Right lobe of liver (tissue), 6 donors: ENCODE measurements at regions not wholly inside any gene's neighbourhood (a gene's known extent, or its start where the extent isn't known, plus 50 kb on each side); places are given as distances from the start of the nearest gene placed in this dataset.
"Not testable (repeated sequence)": the region's sequence is repeated elsewhere in the genome, so short reads cannot be mapped to it uniquely, and the experiment has no call there.

Experiments used
- ATAC-seq, 4 donors: fragments of 200-7000 bp; cut with Tn5 transposase; one replicate each; pipeline ENCODE4 v1.9.1; 2020; ENCODE audit warnings: mild to moderate bottlenecking in 4 of 4, moderate library complexity in 4 of 4
- DNase-seq, 3 donors: peaks; one replicate each; pipeline ENCODE4 v3.0.0-alpha.2; 2020
- H3K27ac ChIP-seq, 3 donors: fragments of 200-600 bp; one replicate each; pipeline ENCODE4 v1.8.0; 2022
- H3K27me3 ChIP-seq, 2 donors: fragments of 200-600 bp; one replicate each; pipeline ENCODE4 v1.8.0; 2022
- H3K36me3 ChIP-seq, 4 donors: fragments of 200-600 bp; sonication (generic) in 1 of 4; one replicate each; pipeline versions ENCODE4 v1.5.1 to v1.8.0; 2017 to 2022; ENCODE audit warnings: control low read depth in 1 of 4
- H3K4me1 ChIP-seq, 4 donors: fragments of 200-600 bp; sonication (generic) in 1 of 4; one replicate each; pipeline versions ENCODE4 v1.5.1 to v1.8.0; 2017 to 2022; ENCODE audit warnings: control low read depth in 1 of 4
- H3K4me3 ChIP-seq, 3 donors: fragments of 200-600 bp; one replicate each; pipeline ENCODE4 v1.8.0; 2022
- H3K9me3 ChIP-seq, 4 donors: fragments of 200-600 bp; sonication (generic) in 1 of 4; one replicate each; pipeline versions ENCODE4 v1.5.1 to v1.8.0; 2017 to 2022; ENCODE audit warnings: control low read depth in 1 of 4
- CTCF ChIP-seq, 4 donors: fragments of 200-600 bp in 3 of 4; fragments of 450-650 bp in 1 of 4; IDR thresholded peaks; one replicate each; pipeline versions ENCODE4 v1.5.1 to v1.8.0; 2016 to 2022; ENCODE audit warnings: antibody characterized with exemption in 4 of 4, mild to moderate bottlenecking in 2 of 4
- POLR2A ChIP-seq: fragments of 450-650 bp; IDR thresholded peaks from one replicate; pipeline ENCODE4 v1.6.1; 2017; ENCODE audit warnings: antibody characterized with exemption, mild to moderate bottlenecking
- WGBS: methylation state at CpG from one replicate; pipeline ENCODE4 v1.1.6; 2018; ENCODE audit warnings: low coverage, low lambda C conversion rate; ENCODE audit not compliant: insufficient coverage; ENCODE audit errors: missing lambda C conversion rate; 5-methylcytosine and 5-hydroxymethylcytosine counted together
- intact Hi-C, 2 donors: fragments of 100-400 bp; cut with DNase I; formaldehyde crosslinking; loops; one replicate each; pipeline versions ENCODE4 v1.11.2 to v1.14.1; 2022
- donor health status: DM: no; HTN: yes; CAD: no.
- donor health status: DM: no; HTN: no; CAD: no.
- donor health status: DM: no; HTN: no; CAD: no.
- donor health status: DM: no; HTN: yes; CAD: no.
- donor health status: DM: no; HTN: yes; CAD: no.

- H3K27me3 ChIP-seq, result no peaks in the 10 kb centered on the region
- H3K36me3 ChIP-seq, result no peaks in the 10 kb centered on the region
- intact Hi-C loops, result no loop called here
- no peak for ATAC-seq
- DNase-seq, result no peak
- H3K4me1 ChIP-seq, result no peaks in the 10 kb centered on the region
- 41% methylated on average over 2 of the region's 2 CpGs for WGBS
- H3K4me3 ChIP-seq, result no peak overlapping the region
- H3K27ac ChIP-seq, result no peak overlapping the region
- H3K9me3 ChIP-seq, result no peaks in the 10 kb centered on the region
- no peak for TF ChIP-seq CTCF (IDR thresholded peaks at IDR 0.05)
- no peak for TF ChIP-seq POLR2A
Observed at GRCh38 chr2:182503886-182504285, 77.0 kb upstream of the PDE1A start.

- DNase-seq, result no peak
- Histone ChIP-seq H3K27me3 (no peaks in the 10 kb centered on the region), H3K4me3 (no peak overlapping the region), H3K27ac (no peak overlapping the region), H3K9me3 (no peaks in the 10 kb centered on the region), H3K36me3 (no peaks in the 10 kb centered on the region), H3K4me1 (no peaks in the 10 kb centered on the region)
- intact Hi-C loops, result no loop called here
- 38% methylated on average over 2 of the region's 2 CpGs for WGBS
- no peak for TF ChIP-seq POLR2A
- TF ChIP-seq CTCF (IDR thresholded peaks at IDR 0.05), result no peak
- peak in 1 of 4 donors; percentile 28 for ATAC-seq
Observed at GRCh38 chr2:182504903-182505302, 78.1 kb upstream of the PDE1A start.

GRCh38 chr2:182506606-182507005 lies 79.8 kb upstream of the PDE1A start:
- no peak for DNase-seq
- intact Hi-C loops, result no loop called here
- ATAC-seq, result peak in 2 of 4 donors; percentile 25 to 53
- H3K27ac ChIP-seq, result no peak overlapping the region
- TF ChIP-seq POLR2A (no peak), CTCF (IDR thresholded peaks at IDR 0.05) (no peak)
- no peak overlapping the region for H3K4me3 ChIP-seq
- no peaks in the 10 kb centered on the region for H3K9me3 ChIP-seq
- H3K4me1 ChIP-seq, result no peaks in the 10 kb centered on the region
- H3K27me3 ChIP-seq, result no peaks in the 10 kb centered on the region
- no peaks in the 10 kb centered on the region for H3K36me3 ChIP-seq

GRCh38 chr2:182508583-182508982 lies 81.7 kb upstream of the PDE1A start:
- H3K4me3 ChIP-seq, DNase-seq, H3K27ac ChIP-seq, H3K27me3 ChIP-seq, ATAC-seq, H3K4me1 ChIP-seq, intact Hi-C loops, H3K36me3 ChIP-seq, H3K9me3 ChIP-seq: not testable (repeated sequence)
- WGBS, result 72% methylated on average over 4 of the region's 4 CpGs

- Histone ChIP-seq H3K27me3 (no peaks in the 10 kb centered on the region), H3K36me3 (no peaks in the 10 kb centered on the region), H3K4me1 (no peaks in the 10 kb centered on the region), H3K4me3 (no peak overlapping the region), H3K9me3 (no peaks in the 10 kb centered on the region), H3K27ac (no peak overlapping the region)
- intact Hi-C loops, result no loop called here
- ATAC-seq (no peak), DNase-seq (no peak)
- 70% methylated on average over 3 of the region's 3 CpGs for WGBS
- TF ChIP-seq CTCF (IDR thresholded peaks at IDR 0.05), result no peak
- no peak for TF ChIP-seq POLR2A
Observed at GRCh38 chr2:182509216-182509615, 82.4 kb upstream of the PDE1A start.
